HG02798 (cell line): ENCODE measurements at regions not wholly inside any gene's neighbourhood (a gene's known extent, or its start where the extent isn't known, plus 50 kb on each side); places are given as distances from the start of the nearest gene placed in this dataset.
"Not testable (repeated sequence)": the region's sequence is repeated elsewhere in the genome, so short reads cannot be mapped to it uniquely, and the experiment has no call there.

ENCODE experiments used
- ATAC-seq: cut with Tn5 transposase; IDR thresholded peaks from one replicate; pipeline ENCODE4 v1.9.1; 2021; ENCODE audit warnings: mild to moderate bottlenecking; ENCODE audit not compliant: unreplicated experiment, poor library complexity

- ATAC-seq = not testable (repeated sequence)
Observed at GRCh38 chr9:62526306-62526705, 1336.5 kb downstream of the SPATA31A7 start.

DNA sequence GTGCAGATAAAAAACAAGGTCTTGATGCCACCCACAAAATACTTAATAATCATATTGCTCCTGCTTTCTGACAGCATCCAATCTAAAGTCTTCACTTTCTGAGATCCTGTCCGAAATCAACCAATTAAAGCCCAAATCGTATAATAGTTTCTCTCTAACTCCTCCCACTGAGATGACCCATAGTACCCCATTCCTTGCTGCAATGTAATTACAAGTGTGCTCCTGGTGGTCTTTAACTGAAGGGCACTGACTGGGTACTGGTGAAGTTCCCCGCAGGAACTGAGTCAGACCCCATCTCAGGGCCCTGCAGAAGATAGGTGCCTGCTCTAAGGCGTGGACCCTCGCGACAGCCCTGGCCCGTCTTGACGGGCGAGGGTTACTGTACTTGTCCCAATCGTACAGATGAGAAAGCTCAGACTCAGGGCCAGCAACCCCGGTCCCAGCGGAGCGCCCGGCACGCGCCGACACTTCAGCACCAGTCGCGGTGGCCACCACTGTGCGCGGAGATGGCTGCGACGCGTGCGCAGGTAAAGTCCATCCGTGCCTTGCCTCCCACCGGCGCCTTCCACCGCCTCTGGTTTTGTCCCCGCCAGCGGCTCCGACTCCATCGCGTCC lies 1342.4 kb downstream of the SPATA31A7 start:
- not testable (repeated sequence) for ATAC-seq

DNA sequence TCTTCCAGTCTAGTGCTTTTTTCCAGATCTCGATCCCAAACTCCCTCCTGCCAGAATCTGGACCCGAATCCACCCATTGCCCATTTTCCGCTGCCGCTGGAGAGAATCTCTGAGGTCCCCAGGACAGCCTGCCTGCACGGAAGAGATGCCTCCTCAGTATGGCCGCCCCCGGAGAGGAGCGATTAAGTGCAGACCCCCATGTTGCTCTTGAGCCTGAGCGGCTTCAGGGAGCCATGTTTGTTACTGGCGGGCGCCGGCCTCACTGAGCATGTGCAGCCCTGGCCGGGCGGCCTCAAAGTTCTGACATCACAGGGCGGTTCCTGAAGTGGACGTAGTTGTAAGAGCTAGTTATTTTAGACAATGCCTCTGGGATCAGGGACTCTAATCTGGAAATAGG lies 1342.9 kb downstream of the SPATA31A7 start:
- not testable (repeated sequence) for ATAC-seq

DNA sequence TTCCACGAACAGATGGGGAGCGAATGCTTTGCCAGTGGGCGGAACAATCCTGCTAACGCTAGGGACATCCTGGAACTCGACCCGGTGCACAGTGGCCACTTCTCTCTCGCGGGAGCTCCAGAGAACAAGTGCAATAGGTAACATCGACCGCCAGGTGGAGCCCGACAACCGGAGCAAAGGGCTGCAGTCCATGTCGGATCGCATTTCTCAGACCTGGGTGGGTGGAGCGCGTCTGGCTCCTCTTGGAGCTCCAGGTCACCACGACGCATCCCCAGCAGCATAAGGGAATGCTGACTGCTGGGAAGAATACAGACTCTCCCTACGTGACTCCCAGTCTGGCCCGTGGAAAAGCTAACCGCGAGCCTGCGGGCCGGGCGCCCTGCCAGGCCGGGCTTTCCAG lies 1360.7 kb downstream of the SPATA31A7 start:
- peak; percentile 87 for ATAC-seq

DNA sequence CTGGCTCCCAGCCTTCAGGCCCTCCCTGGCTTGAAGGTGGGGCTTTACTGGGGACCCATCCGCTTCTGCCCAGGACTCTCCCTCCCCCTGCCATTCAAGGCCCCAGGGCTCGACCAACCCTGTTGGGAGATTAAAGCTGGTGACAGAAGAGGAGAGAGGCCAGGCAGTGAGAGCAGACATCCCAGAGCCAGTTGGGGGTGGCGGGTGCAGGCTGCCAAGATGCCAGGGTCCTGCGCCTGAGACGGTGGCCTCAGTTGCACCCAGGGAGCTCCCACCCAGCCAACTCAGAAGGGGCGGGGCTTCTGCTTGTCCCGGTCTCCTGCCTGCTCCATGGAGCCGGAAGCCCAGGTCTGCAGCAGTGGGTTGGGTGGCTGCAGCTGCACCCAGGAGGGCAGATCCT lies 1370.8 kb downstream of the SPATA31A7 start:
- not testable (repeated sequence) for ATAC-seq

GRCh38 chr9:62565132-62565531 lies 1375.3 kb downstream of the SPATA31A7 start:
- not testable (repeated sequence) for ATAC-seq

DNA sequence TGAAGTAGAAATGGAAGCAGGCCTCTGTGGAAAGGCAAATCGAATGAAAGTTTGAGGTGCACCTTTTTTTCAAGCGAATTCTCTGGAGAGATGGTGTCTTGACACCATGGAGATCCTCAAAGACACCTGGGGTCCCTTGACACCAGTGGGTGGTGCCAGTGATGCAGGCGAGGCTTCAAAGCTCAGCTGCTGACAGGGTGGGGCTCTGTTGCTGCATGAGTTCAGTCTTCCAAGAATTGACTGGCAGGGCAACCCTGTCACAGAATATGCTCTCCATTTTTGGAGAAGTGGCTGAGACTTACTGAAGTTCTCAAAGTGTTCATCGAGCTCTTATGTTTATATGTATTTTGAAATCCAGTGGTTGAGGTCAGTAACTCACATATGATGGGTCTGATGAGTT lies 1376.6 kb downstream of the SPATA31A7 start:
- not testable (repeated sequence) for ATAC-seq

GRCh38 chr9:62597128-62597527 lies 1407.3 kb downstream of the SPATA31A7 start:
- not testable (repeated sequence) for ATAC-seq
